Trophoblast cell (in vitro differentiated cells and primary cell): ENCODE measurements at regions not wholly inside any gene's neighbourhood (a gene's known extent, or its start where the extent isn't known, plus 50 kb on each side); places are given as distances from the start of the nearest gene placed in this dataset.

Experiments
- DNase-seq, 2 donors: peaks; one replicate each; pipeline ENCODE4 v3.0.0-alpha.2; 2016
- H2AFZ ChIP-seq: 2 replicates; pipeline ENCODE4 v1.6.1; 2013; ENCODE audit warnings: low read length, moderate library complexity, mild to moderate bottlenecking; ENCODE audit not compliant: insufficient read depth, poor library complexity
- H2AK5ac ChIP-seq: 2 replicates; pipeline ENCODE4 v1.6.1; 2013; ENCODE audit warnings: mild to moderate bottlenecking, low read length
- H2BK120ac ChIP-seq: 2 replicates; pipeline ENCODE4 v1.6.1; 2013; ENCODE audit warnings: low read length, mild to moderate bottlenecking, moderate library complexity; ENCODE audit not compliant: insufficient read depth, poor library complexity
- H2BK12ac ChIP-seq: 2 replicates; pipeline ENCODE4 v1.6.1; 2013; ENCODE audit warnings: mild to moderate bottlenecking, low read length, moderate library complexity
- H2BK5ac ChIP-seq: 2 replicates; pipeline ENCODE4 v1.6.1; 2013; ENCODE audit warnings: low read length, low read depth, moderate library complexity, mild to moderate bottlenecking; ENCODE audit not compliant: poor library complexity
- H3K14ac ChIP-seq: 2 replicates; pipeline ENCODE4 v1.6.1; 2013; ENCODE audit warnings: mild to moderate bottlenecking, low read length
- H3K18ac ChIP-seq: 2 replicates; pipeline ENCODE4 v1.6.1; 2013; ENCODE audit warnings: mild to moderate bottlenecking, low read length
- H3K23ac ChIP-seq: 2 replicates; pipeline ENCODE4 v1.6.1; 2013; ENCODE audit warnings: low read length
- H3K27ac ChIP-seq: 2 replicates; pipeline ENCODE4 v1.5.1; 2013; ENCODE audit warnings: low read depth, mild to moderate bottlenecking, inconsistent platforms, low read length, moderate library complexity
- H3K27me3 ChIP-seq: 2 replicates; pipeline ENCODE4 v1.6.1; 2013; ENCODE audit warnings: inconsistent platforms, mild to moderate bottlenecking, low read length, moderate library complexity; ENCODE audit not compliant: insufficient read depth
- H3K36me3 ChIP-seq, 2 experiments: 1 replicate in 1 of 2; 2 replicates in 1 of 2; pipeline ENCODE4 v1.6.1; 2013; ENCODE audit warnings: low read length in 2 of 2, mild to moderate bottlenecking in 2 of 2, moderate library complexity in 1 of 2; ENCODE audit not compliant: insufficient read depth in 2 of 2, control insufficient read depth in 1 of 2
- H3K4ac ChIP-seq: 2 replicates; pipeline ENCODE4 v1.6.1; 2013; ENCODE audit warnings: low read depth, mild to moderate bottlenecking, low read length, moderate library complexity
- H3K4me1 ChIP-seq, 2 experiments: 1 replicate in 1 of 2; 2 replicates in 1 of 2; pipeline ENCODE4 v1.6.1; 2013; ENCODE audit warnings: low read length in 2 of 2, mild to moderate bottlenecking in 2 of 2, moderate library complexity in 1 of 2; ENCODE audit not compliant: insufficient read depth in 2 of 2, control insufficient read depth in 1 of 2
- H3K4me2 ChIP-seq: 2 replicates; pipeline ENCODE4 v1.6.1; 2013; ENCODE audit warnings: inconsistent platforms, mild to moderate bottlenecking, low read length, moderate library complexity
- H3K4me3 ChIP-seq: 2 replicates; pipeline ENCODE4 v1.5.1; 2013; ENCODE audit warnings: mild to moderate bottlenecking, low read depth, low read length, inconsistent platforms
- H3K79me1 ChIP-seq: one replicate; pipeline ENCODE4 v1.6.1; 2013; ENCODE audit warnings: low read length
- H3K79me2 ChIP-seq: 2 replicates; pipeline ENCODE4 v1.6.1; 2013; ENCODE audit warnings: low read length, mild to moderate bottlenecking; ENCODE audit not compliant: control insufficient read depth, insufficient read depth, poor library complexity
- H3K9ac ChIP-seq: 2 replicates; pipeline ENCODE4 v1.6.1; 2013; ENCODE audit warnings: mild to moderate bottlenecking, low read length
- H3K9me3 ChIP-seq: 2 replicates; pipeline ENCODE4 v1.6.1; 2013; ENCODE audit warnings: low read depth, mild to moderate bottlenecking, control low read depth, inconsistent platforms, low read length; ENCODE audit not compliant: insufficient read depth
- H4K12ac ChIP-seq: 2 replicates; pipeline ENCODE4 v1.6.1; 2013; ENCODE audit warnings: low read depth, mild to moderate bottlenecking, low read length, moderate library complexity
- H4K8ac ChIP-seq: 2 replicates; pipeline ENCODE4 v1.6.1; 2013; ENCODE audit warnings: low read depth, mild to moderate bottlenecking, low read length, moderate library complexity
- H4K91ac ChIP-seq: one replicate; pipeline ENCODE4 v1.6.1; 2013; ENCODE audit warnings: low read depth, mild to moderate bottlenecking, low read length, moderate library complexity
- WGBS: extraction: QIAGEN DNeasy Blood & Tissue Kit; methylation state at CpG from one replicate; pipeline ENCODE4 v1.1.7; 2013; ENCODE audit warnings: missing lambda C conversion rate; ENCODE audit not compliant: insufficient read length, insufficient coverage; ENCODE audit errors: extremely low coverage; 5-methylcytosine and 5-hydroxymethylcytosine counted together

DNA sequence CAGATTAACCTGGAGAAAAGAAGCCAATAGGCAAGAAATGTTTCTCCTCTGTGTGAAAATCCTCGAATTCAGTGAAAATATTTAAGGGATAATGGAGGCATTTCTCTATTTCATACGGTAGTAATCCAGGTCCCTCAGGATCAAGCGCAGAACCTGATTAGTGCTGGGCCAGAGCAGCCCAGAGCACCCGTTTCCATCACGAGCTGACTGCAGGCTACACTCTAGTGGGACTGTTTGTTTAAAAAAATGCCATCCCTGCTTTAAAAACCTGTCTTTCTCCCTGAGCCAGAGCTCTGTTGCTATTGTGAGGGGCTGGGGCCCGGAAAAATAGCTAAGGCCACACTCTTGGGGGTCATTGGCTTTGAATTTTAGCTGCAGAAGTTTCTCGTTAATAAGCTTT lies 223.2 kb upstream of the E2F8 start:
- no CpG with 5 or more reads among the region's 7 CpGs for WGBS
- H2BK5ac ChIP-seq, result no peak overlapping the region

DNA sequence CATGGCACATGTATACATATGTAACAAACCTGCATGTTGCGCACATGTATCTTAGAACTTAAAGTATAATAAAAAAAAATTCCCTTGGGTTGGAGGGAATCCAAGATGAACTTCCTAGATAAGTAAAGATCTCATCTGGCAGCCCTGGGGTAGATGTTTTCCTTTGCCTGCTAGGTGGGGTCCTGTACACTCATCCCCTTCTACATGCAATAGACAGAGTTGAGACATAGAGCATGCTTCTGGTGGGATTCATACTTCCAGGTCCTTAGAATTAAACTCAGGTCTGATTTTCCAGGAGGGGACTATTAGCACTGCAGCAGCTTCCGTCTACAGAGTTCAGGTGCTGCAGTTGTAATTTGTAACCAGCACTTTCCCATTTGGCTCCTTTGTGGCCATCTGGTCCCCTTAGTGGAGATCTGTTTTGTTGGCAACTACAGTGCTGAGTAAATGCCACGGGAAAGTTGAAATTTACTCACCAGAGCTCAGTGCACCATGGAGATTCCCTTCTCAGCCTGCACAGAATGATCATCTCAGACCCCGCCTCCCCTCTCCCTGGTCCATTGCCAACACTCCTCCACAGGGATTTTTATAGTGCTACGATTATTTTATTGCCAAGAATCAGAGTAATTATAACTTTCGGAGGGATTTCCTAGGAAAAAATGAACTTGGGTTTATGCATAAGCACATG lies 220.1 kb upstream of the E2F8 start:
- no peaks in the 10 kb centered on the region for H3K79me2 ChIP-seq
- H4K12ac ChIP-seq, result no peak overlapping the region
- no CpG with 5 or more reads among the region's 6 CpGs for WGBS
- no peaks in the 10 kb centered on the region for H3K4me1 ChIP-seq
- H3K9ac ChIP-seq, result no peak overlapping the region
- H2AFZ ChIP-seq, result no peak overlapping the region
- no peaks in the 10 kb centered on the region for H3K79me1 ChIP-seq
- no peak overlapping the region for H3K23ac ChIP-seq
- no peaks in the 10 kb centered on the region for H3K9me3 ChIP-seq
- H2AK5ac ChIP-seq, result no peak overlapping the region
- H3K4me3 ChIP-seq, result no peak overlapping the region
- H3K4me2 ChIP-seq, result no peak overlapping the region
- H4K91ac ChIP-seq, result no peak overlapping the region
- no peak overlapping the region for H3K18ac ChIP-seq
- H2BK12ac ChIP-seq, result no peak overlapping the region
- H3K27me3 ChIP-seq, result no peaks in the 10 kb centered on the region
- DNase-seq, result no peak
- no peaks in the 10 kb centered on the region for H3K36me3 ChIP-seq
- H3K14ac ChIP-seq, result no peak overlapping the region
- no peak overlapping the region for H2BK5ac ChIP-seq
- H2BK120ac ChIP-seq, result no peak overlapping the region
- H4K8ac ChIP-seq, result no peak overlapping the region
- no peak overlapping the region for H3K4ac ChIP-seq
- no peak overlapping the region for H3K27ac ChIP-seq

More for the DNA sequence above, 223.2 kb upstream of the E2F8 start:
- no peak overlapping the region for H2AK5ac ChIP-seq
- H3K23ac ChIP-seq, result no peak overlapping the region
- no peak overlapping the region for H4K8ac ChIP-seq
- no peak overlapping the region for H2AFZ ChIP-seq
- H3K9ac ChIP-seq, result no peak overlapping the region
- DNase-seq, result no peak
- no peaks in the 10 kb centered on the region for H3K79me2 ChIP-seq
- no peak overlapping the region for H3K27ac ChIP-seq
- no peaks in the 10 kb centered on the region for H3K9me3 ChIP-seq
- H3K36me3 ChIP-seq, result no peaks in the 10 kb centered on the region
- H2BK12ac ChIP-seq, result no peak overlapping the region
- no peak overlapping the region for H3K4me2 ChIP-seq
- no peaks in the 10 kb centered on the region for H3K79me1 ChIP-seq
- no peak overlapping the region for H3K18ac ChIP-seq
- H3K14ac ChIP-seq, result no peak overlapping the region
- no peak overlapping the region for H4K12ac ChIP-seq
- no peaks in the 10 kb centered on the region for H3K4me1 ChIP-seq
- H3K4me3 ChIP-seq, result no peak overlapping the region
- no peak overlapping the region for H3K4ac ChIP-seq
- no peaks in the 10 kb centered on the region for H3K27me3 ChIP-seq
- no peak overlapping the region for H2BK120ac ChIP-seq
- no peak overlapping the region for H4K91ac ChIP-seq

DNA sequence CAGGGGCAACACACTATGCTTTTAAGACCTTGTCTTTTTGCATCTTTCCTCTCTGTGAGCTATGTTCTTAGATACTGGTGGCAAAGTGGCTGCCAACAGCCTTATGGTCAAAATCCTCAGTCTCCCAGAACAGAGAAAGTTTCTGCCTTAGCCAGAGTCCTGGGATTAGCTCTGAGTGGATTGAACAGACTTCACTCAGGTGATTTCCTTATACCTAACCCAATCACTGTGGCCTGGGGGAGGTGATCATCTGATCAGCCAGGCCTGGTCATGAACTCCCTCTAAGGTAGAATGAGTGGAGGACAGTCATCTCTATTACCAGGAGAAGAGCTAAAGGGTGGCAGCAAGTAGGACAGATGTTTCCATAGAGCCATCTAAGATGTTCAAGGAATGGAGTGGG lies 218.5 kb upstream of the E2F8 start:
- Histone ChIP-seq H3K27ac (no peak overlapping the region), H3K18ac (no peak overlapping the region), H4K8ac (no peak overlapping the region), H2BK5ac (no peak overlapping the region), H2AFZ (no peak overlapping the region), H3K79me2 (no peaks in the 10 kb centered on the region), H3K4me2 (no peak overlapping the region), H3K27me3 (no peaks in the 10 kb centered on the region), H3K9ac (no peak overlapping the region), H2BK120ac (no peak overlapping the region), H4K12ac (no peak overlapping the region), H3K9me3 (no peaks in the 10 kb centered on the region), H2BK12ac (no peak overlapping the region), H3K4me3 (no peak overlapping the region), H3K36me3 (no peaks in the 10 kb centered on the region), H3K23ac (no peak overlapping the region), H3K4ac (no peak overlapping the region), H2AK5ac (no peak overlapping the region), H3K79me1 (no peaks in the 10 kb centered on the region), H3K14ac (no peak overlapping the region), H4K91ac (no peak overlapping the region), H3K4me1 (no peaks in the 10 kb centered on the region)
- no peak for DNase-seq

DNA sequence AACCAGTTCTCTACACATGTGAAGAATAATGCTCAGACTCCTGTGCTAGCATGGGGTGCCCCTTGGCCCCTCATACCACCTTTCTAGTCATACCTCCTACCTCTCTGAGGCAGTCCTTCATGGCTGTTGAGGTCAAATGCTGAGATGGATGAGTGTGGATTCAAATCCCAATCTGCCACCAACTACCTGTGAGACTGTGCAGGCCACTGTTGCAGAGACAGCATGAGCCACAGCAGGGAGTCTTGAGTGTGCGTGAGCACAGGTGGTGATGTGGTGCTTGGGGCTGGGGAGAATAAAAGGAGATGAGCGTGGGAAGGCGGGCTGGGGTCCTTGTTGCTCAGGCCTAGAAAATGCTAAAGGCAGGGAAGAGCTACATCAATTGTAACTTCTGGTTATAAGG lies 218.0 kb upstream of the E2F8 start:
- Histone ChIP-seq H3K79me2 (no peaks in the 10 kb centered on the region), H2BK120ac (no peak overlapping the region), H4K8ac (no peak overlapping the region), H3K27me3 (no peaks in the 10 kb centered on the region), H3K18ac (no peak overlapping the region), H3K4me1 (no peaks in the 10 kb centered on the region), H3K27ac (no peak overlapping the region), H4K12ac (no peak overlapping the region), H3K9me3 (no peaks in the 10 kb centered on the region), H3K4me2 (no peak overlapping the region), H3K4ac (no peak overlapping the region), H4K91ac (no peak overlapping the region), H3K9ac (no peak overlapping the region), H3K23ac (no peak overlapping the region), H3K79me1 (no peaks in the 10 kb centered on the region), H2BK12ac (no peak overlapping the region), H3K4me3 (no peak overlapping the region), H3K14ac (no peak overlapping the region), H2AFZ (no peak overlapping the region), H2BK5ac (no peak overlapping the region), H3K36me3 (no peaks in the 10 kb centered on the region), H2AK5ac (no peak overlapping the region)
- DNase-seq, result no peak
- no CpG with 5 or more reads among the region's 3 CpGs for WGBS
